NB4 (cell line): ENCODE measurements at regions not wholly inside any gene's neighbourhood (a gene's known extent, or its start where the extent isn't known, plus 50 kb on each side); places are given as distances from the start of the nearest gene placed in this dataset.
A peak's percentile ranks its signal among the peaks of the same experiment; 100 is the strongest.

Experiments used
- DNase-seq: peaks from one replicate; pipeline ENCODE4 v3.0.0; 2010; ENCODE audit warnings: low read depth
- H3K4me3 ChIP-seq: one replicate; pipeline ENCODE4 v1.5.1; 2011; ENCODE audit warnings: mild to moderate bottlenecking, low read depth, low read length, moderate library complexity
- CTCF ChIP-seq: IDR thresholded peaks from one replicate; pipeline ENCODE4 v1.5.1; 2012; ENCODE audit warnings: low read depth, low read length
- MAX ChIP-seq: IDR thresholded peaks from 2 replicates; pipeline ENCODE4 v1.6.1; 2011; ENCODE audit warnings: low read depth, low read length
- MYC ChIP-seq: IDR thresholded peaks from 2 replicates; pipeline ENCODE4 v1.6.1; 2011; ENCODE audit warnings: low read depth, low read length
- POLR2A ChIP-seq: IDR thresholded peaks from 2 replicates; pipeline ENCODE4 v1.6.1; 2011; ENCODE audit warnings: mild to moderate bottlenecking; ENCODE audit not compliant: insufficient read length; ENCODE audit errors: extremely low read depth

DNA sequence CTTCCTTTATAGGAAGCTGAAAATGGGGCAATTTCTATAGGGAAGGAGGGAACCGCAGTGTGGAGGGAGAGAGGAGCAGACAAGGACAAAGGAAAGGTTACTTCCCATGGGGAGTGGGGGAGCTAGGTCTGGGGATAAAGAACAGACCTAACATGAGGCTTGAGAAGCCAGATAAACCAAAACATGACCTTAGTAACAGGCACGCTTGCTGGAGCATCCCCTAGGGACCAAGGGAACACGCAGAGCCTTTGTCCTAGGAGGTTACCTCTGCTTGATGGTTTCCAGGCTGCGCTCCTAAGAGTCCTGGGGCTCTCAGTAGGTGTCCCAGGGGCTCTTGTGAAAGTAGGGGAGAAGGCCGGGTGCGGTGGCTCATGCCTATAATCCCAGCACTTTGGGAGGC is 271.4 kb upstream of the NCAM1 start:
- TF ChIP-seq MYC (no peak), MAX (no peak)
- H3K4me3 ChIP-seq: no peak overlapping the region
- peak; percentile 5 for DNase-seq

DNA sequence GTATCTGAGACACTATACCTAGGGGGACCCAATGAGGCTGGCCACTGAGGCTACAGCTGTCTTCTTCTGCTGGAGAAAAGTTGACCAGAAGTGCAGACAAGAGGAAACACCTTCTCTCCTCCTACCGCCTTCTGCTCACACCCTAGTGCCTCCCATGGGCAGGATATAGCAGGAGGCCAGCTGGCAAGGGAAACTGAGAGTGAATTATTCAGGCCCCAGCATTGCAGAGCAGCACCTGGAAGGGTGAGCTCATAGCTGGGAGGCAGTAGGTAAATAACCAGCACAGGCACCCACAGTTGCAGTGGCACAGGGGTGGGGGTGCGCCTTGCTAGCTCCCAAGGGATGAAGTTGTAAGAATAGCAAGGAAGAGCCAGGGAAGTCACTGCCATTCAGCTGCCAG is 267.4 kb upstream of the NCAM1 start:
- TF ChIP-seq MYC: no peak
- TF ChIP-seq MAX: no peak
- TF ChIP-seq POLR2A: no peak
- TF ChIP-seq CTCF: no peak
- no peak for DNase-seq
- H3K4me3 ChIP-seq: no peak overlapping the region

GRCh38 chr11:112694245-112694644 is 267.0 kb upstream of the NCAM1 start:
- H3K4me3 ChIP-seq: no peak overlapping the region
- TF ChIP-seq POLR2A (no peak), MYC (no peak), MAX (no peak), CTCF (no peak)
- DNase-seq: no peak

DNA sequence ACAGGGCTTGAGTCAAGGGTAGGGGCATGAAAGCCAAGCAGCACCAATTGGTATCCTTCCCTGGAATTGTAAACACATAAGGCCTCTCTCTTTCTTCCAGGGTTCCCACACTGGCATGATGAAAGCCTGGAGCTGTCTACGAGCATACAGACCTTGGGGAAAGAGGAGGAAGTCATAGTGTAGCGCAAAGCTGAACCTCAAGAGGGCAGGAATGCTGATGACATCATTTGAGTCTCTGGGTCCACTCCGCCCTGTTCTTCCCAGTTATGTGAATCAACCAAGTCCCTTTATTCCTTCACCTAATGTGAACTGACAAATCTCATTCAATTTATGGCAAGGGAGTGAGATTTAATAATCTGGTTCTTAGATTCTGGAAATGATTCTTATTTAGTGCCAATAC is 266.4 kb upstream of the NCAM1 start:
- no peak for TF ChIP-seq MYC
- no peak for TF ChIP-seq MAX
- TF ChIP-seq CTCF: no peak
- no peak overlapping the region for H3K4me3 ChIP-seq
- peak; percentile 5 for DNase-seq

DNA sequence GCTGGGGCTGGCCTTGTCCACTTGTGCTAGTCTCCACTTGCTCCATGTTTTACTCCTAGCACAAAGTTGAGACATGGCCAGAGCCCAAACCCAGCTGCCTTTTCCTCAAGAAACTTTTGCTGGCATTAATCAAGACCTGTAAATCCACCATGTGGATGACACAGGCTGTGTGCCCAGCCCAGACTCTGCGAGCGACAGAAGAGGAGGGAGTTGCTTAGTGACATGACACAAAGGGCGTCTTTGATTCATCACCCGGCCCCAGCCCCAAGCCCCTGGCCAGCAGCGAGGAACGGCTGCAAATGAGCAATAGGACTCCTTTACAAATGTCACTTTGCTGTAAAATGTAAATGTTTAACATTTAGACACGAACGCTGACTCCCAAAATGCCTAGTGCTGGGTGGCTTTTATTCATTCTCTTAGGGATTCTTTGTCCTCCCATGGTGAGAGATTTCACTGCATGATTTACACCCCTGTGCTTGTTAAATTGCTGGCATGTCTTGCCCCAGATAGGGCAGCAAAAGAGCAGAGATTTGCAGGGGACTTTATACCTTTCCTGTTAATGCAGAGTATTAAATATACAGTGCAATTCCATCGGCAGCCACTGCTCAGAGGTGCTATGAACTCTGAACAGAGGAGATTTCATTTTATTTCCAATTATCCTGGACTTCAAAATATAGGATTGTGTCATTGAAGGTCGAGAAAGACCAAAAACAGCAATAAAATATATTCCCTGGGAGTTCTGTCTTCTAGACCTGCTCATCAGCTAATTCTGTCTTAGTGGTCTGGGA is 263.6 kb upstream of the NCAM1 start:
- no peak overlapping the region for H3K4me3 ChIP-seq
- TF ChIP-seq MYC: no peak
- TF ChIP-seq MAX: no peak
- TF ChIP-seq CTCF: no peak
- DNase-seq: no peak

- DNase-seq: no peak
- no peak for TF ChIP-seq POLR2A
- TF ChIP-seq MYC: no peak
- TF ChIP-seq MAX: no peak
- no peak for TF ChIP-seq CTCF
- no peak overlapping the region for H3K4me3 ChIP-seq
These were observed 256.1 kb upstream of the NCAM1 start for GRCh38 chr11:112705148-112705547.
